SU-DHL-6 (cell line): ENCODE measurements at regions not wholly inside any gene's neighbourhood (a gene's known extent, or its start where the extent isn't known, plus 50 kb on each side); places are given as distances from the start of the nearest gene placed in this dataset.

Experiments
- CTCF ChIP-seq: fragments of 200-600 bp; sonication (generic); IDR thresholded peaks from one replicate; pipeline ENCODE4 v1.5.1; 2017; ENCODE audit warnings: antibody characterized with exemption, mild to moderate bottlenecking, low read length, moderate library complexity; ENCODE audit not compliant: insufficient read depth, poor library complexity, severe bottlenecking
- EZH2phosphoT487 ChIP-seq: fragments of 200-600 bp; sonication (generic), shearing (Covaris generic); conservative IDR thresholded peaks from 2 replicates; pipeline ENCODE4 v1.6.1; 2018; ENCODE audit warnings: mild to moderate bottlenecking, antibody characterized with exemption, low read length, moderate library complexity, mixed read lengths

DNA sequence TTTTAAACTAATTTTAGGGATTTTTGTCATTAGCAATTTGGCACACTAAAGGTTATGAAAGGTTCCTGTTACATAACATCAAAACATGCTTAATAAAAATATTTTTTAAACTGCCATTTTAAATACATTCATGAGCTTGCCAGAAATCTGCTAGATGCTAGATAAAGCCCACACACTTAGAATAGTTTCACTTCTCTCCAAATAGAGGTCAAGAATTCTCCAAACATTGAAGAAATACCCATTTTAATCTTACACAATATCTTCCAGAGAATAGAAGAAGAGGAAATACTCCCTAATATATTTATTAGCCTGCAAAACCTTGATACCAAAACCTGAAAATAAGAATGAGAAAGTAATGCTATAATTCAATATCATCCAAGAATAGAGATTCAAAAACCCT is 247.5 kb downstream of the PTH2R start:
- TF ChIP-seq CTCF = no peak
- no peak for TF ChIP-seq EZH2phosphoT487
